ENCODE measurements at regions not wholly inside any gene's neighbourhood (a gene's known extent, or its start where the extent isn't known, plus 50 kb on each side); places are given as distances from the start of the nearest gene placed in this dataset.

- no peaks in the 10 kb centered on the region for H3K36me3 Mint-ChIP-seq
- H3K9me3 Mint-ChIP-seq, result no peaks in the 10 kb centered on the region
- Histone ChIP-seq H3K4me3 (ENCODE audit: low read length) (no peak overlapping the region), H3K27me3 (ENCODE audit: control insufficient read depth, insufficient read depth, low read length) (no peaks in the 10 kb centered on the region), H3K4me1 (ENCODE audit: control insufficient read depth, insufficient read depth, low read length) (no peaks in the 10 kb centered on the region), H3K27ac (ENCODE audit: low read length) (no peak overlapping the region), H3K36me3 (ENCODE audit: control insufficient read depth, insufficient read depth, low read length) (no peaks in the 10 kb centered on the region), H3K9me3 (ENCODE audit: control insufficient read depth, insufficient read depth, low read length) (no peaks in the 10 kb centered on the region)
- WGBS (ENCODE audit: insufficient coverage), result 82% methylated on average over 3 of the region's 3 CpGs
- no peak overlapping the region for H3K4me3 Mint-ChIP-seq
- intact Hi-C loops (cut with micrococcal nuclease), result no loop called here
- ATAC-seq (no peak), DNase-seq (no peak)
- H3K27me3 Mint-ChIP-seq (ENCODE audit: low read depth in 2 of 2), result no peaks in the 10 kb centered on the region
- H3K27ac Mint-ChIP-seq, result no peak overlapping the region
- TF ChIP-seq, protein P1, sequence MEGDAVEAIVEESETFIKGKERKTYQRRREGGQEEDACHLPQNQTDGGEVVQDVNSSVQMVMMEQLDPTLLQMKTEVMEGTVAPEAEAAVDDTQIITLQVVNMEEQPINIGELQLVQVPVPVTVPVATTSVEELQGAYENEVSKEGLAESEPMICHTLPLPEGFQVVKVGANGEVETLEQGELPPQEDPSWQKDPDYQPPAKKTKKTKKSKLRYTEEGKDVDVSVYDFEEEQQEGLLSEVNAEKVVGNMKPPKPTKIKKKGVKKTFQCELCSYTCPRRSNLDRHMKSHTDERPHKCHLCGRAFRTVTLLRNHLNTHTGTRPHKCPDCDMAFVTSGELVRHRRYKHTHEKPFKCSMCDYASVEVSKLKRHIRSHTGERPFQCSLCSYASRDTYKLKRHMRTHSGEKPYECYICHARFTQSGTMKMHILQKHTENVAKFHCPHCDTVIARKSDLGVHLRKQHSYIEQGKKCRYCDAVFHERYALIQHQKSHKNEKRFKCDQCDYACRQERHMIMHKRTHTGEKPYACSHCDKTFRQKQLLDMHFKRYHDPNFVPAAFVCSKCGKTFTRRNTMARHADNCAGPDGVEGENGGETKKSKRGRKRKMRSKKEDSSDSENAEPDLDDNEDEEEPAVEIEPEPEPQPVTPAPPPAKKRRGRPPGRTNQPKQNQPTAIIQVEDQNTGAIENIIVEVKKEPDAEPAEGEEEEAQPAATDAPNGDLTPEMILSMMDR (IDR thresholded peaks at IDR 0.05), result no peak
- H3K4me1 Mint-ChIP-seq, result no peaks in the 10 kb centered on the region
Observed at GRCh38 chr1:244180256-244180655, 129.2 kb downstream of the ZBTB18 start.

DNA sequence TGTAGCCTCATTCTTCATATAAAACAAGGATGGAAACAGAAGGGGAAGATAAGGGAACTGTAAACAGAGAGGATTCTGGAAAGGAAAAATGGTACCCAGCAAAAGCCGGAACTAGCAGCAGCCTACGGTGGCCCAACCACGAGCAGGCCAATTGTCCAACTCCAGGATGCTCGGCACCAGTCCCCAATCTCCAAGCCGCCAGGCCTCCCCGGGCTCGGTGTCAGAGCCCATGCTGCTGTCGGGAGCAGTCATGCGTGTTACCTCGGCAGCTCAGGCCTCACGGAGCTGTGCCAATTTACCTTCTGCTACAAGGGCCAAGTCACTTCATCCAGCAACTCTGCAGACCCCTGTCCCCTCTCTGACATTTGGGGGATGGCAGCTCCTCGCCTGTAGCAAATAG is 130.8 kb downstream of the ZBTB18 start:
- H3K4me1 ChIP-seq (ENCODE audit: control insufficient read depth, insufficient read depth, low read length), result no peaks in the 10 kb centered on the region
- ATAC-seq, result no peak
- TF ChIP-seq, protein P1 (IDR thresholded peaks at IDR 0.05), result no peak
- H3K27me3 Mint-ChIP-seq (ENCODE audit: low read depth in 2 of 2), result no peaks in the 10 kb centered on the region
- H3K4me1 Mint-ChIP-seq, result no peaks in the 10 kb centered on the region
- no peaks in the 10 kb centered on the region for H3K36me3 Mint-ChIP-seq
- no peak overlapping the region for H3K27ac Mint-ChIP-seq
- intact Hi-C loops (cut with micrococcal nuclease), result no loop called here
- no peaks in the 10 kb centered on the region for H3K9me3 ChIP-seq (ENCODE audit: control insufficient read depth, insufficient read depth, low read length)
- no peaks in the 10 kb centered on the region for H3K36me3 ChIP-seq (ENCODE audit: control insufficient read depth, insufficient read depth, low read length)
- WGBS (ENCODE audit: insufficient coverage), result 93% methylated on average over 12 of the region's 12 CpGs
- H3K27me3 ChIP-seq (ENCODE audit: control insufficient read depth, insufficient read depth, low read length), result no peaks in the 10 kb centered on the region
- H3K9me3 Mint-ChIP-seq, result no peaks in the 10 kb centered on the region
- no peak for DNase-seq
- no peak overlapping the region for H3K4me3 ChIP-seq (ENCODE audit: low read length)
- H3K4me3 Mint-ChIP-seq, result no peak overlapping the region
- no peak overlapping the region for H3K27ac ChIP-seq (ENCODE audit: low read length)

DNA sequence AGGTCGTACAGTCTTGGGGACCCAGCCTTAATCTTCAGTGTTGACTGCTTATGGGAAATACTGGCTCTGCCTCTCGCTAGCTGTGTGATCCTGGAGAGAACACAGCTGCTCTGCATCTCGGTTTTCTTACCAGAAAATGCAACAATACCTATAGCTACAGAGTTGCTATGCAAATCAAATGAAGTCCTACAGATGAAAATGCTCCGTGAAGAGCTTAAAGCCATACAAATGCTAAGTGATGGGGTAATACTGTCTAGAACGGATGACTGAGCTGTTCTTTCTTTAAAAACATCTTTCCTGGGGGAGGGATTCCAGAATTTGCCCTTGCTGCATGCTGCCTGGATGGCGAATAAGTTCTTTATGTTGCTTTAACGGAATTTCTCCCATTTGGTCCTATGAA is 132.0 kb downstream of the ZBTB18 start:
- H3K27me3 Mint-ChIP-seq (ENCODE audit: low read depth in 2 of 2), result peaks cover 0 to 5% of the 10 kb centered on the region in 2 donors
- TF ChIP-seq, protein P1 (IDR thresholded peaks at IDR 0.05), result no peak
- no peaks in the 10 kb centered on the region for H3K4me1 Mint-ChIP-seq
- Histone ChIP-seq H3K4me3 (ENCODE audit: low read length) (no peak overlapping the region), H3K27ac (ENCODE audit: low read length) (no peak overlapping the region), H3K36me3 (ENCODE audit: control insufficient read depth, insufficient read depth, low read length) (no peaks in the 10 kb centered on the region), H3K4me1 (ENCODE audit: control insufficient read depth, insufficient read depth, low read length) (no peaks in the 10 kb centered on the region), H3K27me3 (ENCODE audit: control insufficient read depth, insufficient read depth, low read length) (no peaks in the 10 kb centered on the region), H3K9me3 (ENCODE audit: control insufficient read depth, insufficient read depth, low read length) (no peaks in the 10 kb centered on the region)
- H3K9me3 Mint-ChIP-seq, result no peaks in the 10 kb centered on the region
- no peaks in the 10 kb centered on the region for H3K36me3 Mint-ChIP-seq
- WGBS (ENCODE audit: insufficient coverage), result 87% methylated on average over 6 of the region's 7 CpGs
- ATAC-seq, result no peak
- DNase-seq, result no peak
- no peak overlapping the region for H3K27ac Mint-ChIP-seq
- intact Hi-C loops (cut with micrococcal nuclease), result no loop called here
- no peak overlapping the region for H3K4me3 Mint-ChIP-seq

DNA sequence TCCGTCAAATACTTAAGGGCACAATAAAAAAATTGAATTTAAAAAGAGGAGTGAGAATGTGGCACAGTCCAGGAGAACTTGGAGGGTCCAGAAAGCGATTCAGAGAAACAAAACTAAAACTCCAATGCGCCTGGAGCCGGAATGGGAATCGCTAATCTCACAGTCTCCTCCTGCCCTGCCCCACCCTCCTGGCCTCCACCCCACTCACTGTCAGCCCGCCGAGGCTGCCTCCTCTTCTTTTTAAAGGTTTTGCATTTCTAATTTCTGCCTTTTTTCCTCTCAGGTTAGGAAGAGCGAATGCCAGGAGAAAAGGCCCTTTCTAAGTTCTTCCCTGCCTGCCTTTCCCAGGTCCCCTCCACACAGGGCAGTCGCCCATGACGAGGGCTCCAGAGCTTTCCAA is 135.3 kb downstream of the ZBTB18 start:
- Mint-ChIP-seq H3K4me3 (no peak overlapping the region), H3K36me3 (no peaks in the 10 kb centered on the region)
- 87% methylated on average over 9 of the region's 10 CpGs for WGBS (ENCODE audit: insufficient coverage)

More for the DNA sequence above, 135.3 kb downstream of the ZBTB18 start:
- Histone ChIP-seq H3K27me3 (ENCODE audit: control insufficient read depth, insufficient read depth, low read length) (no peaks in the 10 kb centered on the region), H3K4me3 (ENCODE audit: low read length) (no peak overlapping the region), H3K9me3 (ENCODE audit: control insufficient read depth, insufficient read depth, low read length) (no peaks in the 10 kb centered on the region), H3K27ac (ENCODE audit: low read length) (no peak overlapping the region), H3K4me1 (ENCODE audit: control insufficient read depth, insufficient read depth, low read length) (no peaks in the 10 kb centered on the region), H3K36me3 (ENCODE audit: control insufficient read depth, insufficient read depth, low read length) (no peaks in the 10 kb centered on the region)
- Mint-ChIP-seq H3K4me1 (no peaks in the 10 kb centered on the region), H3K27me3 (ENCODE audit: low read depth in 2 of 2) (peaks cover 0 to 9% of the 10 kb centered on the region in 2 donors), H3K9me3 (no peaks in the 10 kb centered on the region), H3K27ac (no peak overlapping the region)
- ATAC-seq (no peak), DNase-seq (no peak)
- TF ChIP-seq, protein P1 (IDR thresholded peaks at IDR 0.05), result no peak
- intact Hi-C loops (cut with micrococcal nuclease), result no loop called here

All from natural killer cell (primary cell).